HG03460 (cell line): ENCODE measurements at regions not wholly inside any gene's neighbourhood (a gene's known extent, or its start where the extent isn't known, plus 50 kb on each side); places are given as distances from the start of the nearest gene placed in this dataset.
"Not testable (repeated sequence)": the region's sequence is repeated elsewhere in the genome, so short reads cannot be mapped to it uniquely, and the experiment has no call there.

Experiments used
- ATAC-seq: cut with Tn5 transposase; IDR thresholded peaks from one replicate; pipeline ENCODE4 v1.9.1; 2021; ENCODE audit not compliant: unreplicated experiment

GRCh38 chr1:119251751-119252150 is 111.3 kb upstream of the WARS2 start:
- ATAC-seq = no peak

GRCh38 chr1:119253366-119253765 is 112.9 kb upstream of the WARS2 start:
- ATAC-seq = no peak

GRCh38 chr1:119254067-119254720 is 113.7 kb upstream of the WARS2 start:
- no peak for ATAC-seq

GRCh38 chr1:119256089-119256488 is 112.5 kb upstream of the HAO2 start:
- not testable (repeated sequence) for ATAC-seq

- no peak for ATAC-seq
These were observed 108.1 kb upstream of the HAO2 start for GRCh38 chr1:119260506-119260905.

- peak; percentile 83 for ATAC-seq
These were observed 102.2 kb upstream of the HAO2 start for GRCh38 chr1:119266386-119266785.

GRCh38 chr1:119266858-119267257 is 101.7 kb upstream of the HAO2 start:
- peak; percentile 26 for ATAC-seq

GRCh38 chr1:119267288-119267687 is 101.3 kb upstream of the HAO2 start:
- peak; percentile 4 for ATAC-seq

GRCh38 chr1:119268879-119269278 is 99.7 kb upstream of the HAO2 start:
- ATAC-seq = no peak

GRCh38 chr1:119275145-119276134 is 93.1 kb upstream of the HAO2 start:
- no peak for ATAC-seq

GRCh38 chr1:119276558-119276957 is 92.0 kb upstream of the HAO2 start:
- ATAC-seq = no peak

- no peak for ATAC-seq
These were observed 88.9 kb upstream of the HAO2 start for GRCh38 chr1:119279456-119280381.

GRCh38 chr1:119285482-119285881 is 83.1 kb upstream of the HAO2 start:
- ATAC-seq = no peak

- peak; percentile 56 for ATAC-seq
These were observed 81.9 kb upstream of the HAO2 start for GRCh38 chr1:119286587-119287181.

GRCh38 chr1:119288751-119289150 is 79.8 kb upstream of the HAO2 start:
- ATAC-seq = no peak

GRCh38 chr1:119290297-119290696 is 78.3 kb upstream of the HAO2 start:
- no peak for ATAC-seq

- ATAC-seq = no peak
These were observed 76.9 kb upstream of the HAO2 start for GRCh38 chr1:119291611-119292206.

GRCh38 chr1:119293797-119294196 is 74.8 kb upstream of the HAO2 start:
- ATAC-seq = no peak

- ATAC-seq = no peak
These were observed 74.4 kb upstream of the HAO2 start for GRCh38 chr1:119294199-119294598.

GRCh38 chr1:119294722-119295121 is 73.9 kb upstream of the HAO2 start:
- no peak for ATAC-seq
